Breast epithelium (tissue), 3 donors: ENCODE measurements at regions not wholly inside any gene's neighbourhood (a gene's known extent, or its start where the extent isn't known, plus 50 kb on each side); places are given as distances from the start of the nearest gene placed in this dataset.

Experiments
- POLR2A ChIP-seq: fragments of 450-650 bp; IDR thresholded peaks from one replicate; pipeline ENCODE4 v1.6.1; 2016; ENCODE audit warnings: antibody characterized with exemption, mild to moderate bottlenecking, moderate library complexity
- POLR2AphosphoS5 ChIP-seq, 3 donors: sonication (generic); formaldehyde crosslinking; IDR thresholded peaks; one replicate each; pipeline ENCODE4 v1.6.1; 2017; ENCODE audit warnings: antibody characterized with exemption in 3 of 3
- TF ChIP-seq, protein P1 (sequence below), 3 donors: fragments of 450-650 bp; IDR thresholded peaks; one replicate each; pipeline ENCODE4 v1.5.1; 2016 to 2017; ENCODE audit warnings: antibody characterized with exemption in 3 of 3, mild to moderate bottlenecking in 3 of 3, moderate library complexity in 3 of 3

DNA sequence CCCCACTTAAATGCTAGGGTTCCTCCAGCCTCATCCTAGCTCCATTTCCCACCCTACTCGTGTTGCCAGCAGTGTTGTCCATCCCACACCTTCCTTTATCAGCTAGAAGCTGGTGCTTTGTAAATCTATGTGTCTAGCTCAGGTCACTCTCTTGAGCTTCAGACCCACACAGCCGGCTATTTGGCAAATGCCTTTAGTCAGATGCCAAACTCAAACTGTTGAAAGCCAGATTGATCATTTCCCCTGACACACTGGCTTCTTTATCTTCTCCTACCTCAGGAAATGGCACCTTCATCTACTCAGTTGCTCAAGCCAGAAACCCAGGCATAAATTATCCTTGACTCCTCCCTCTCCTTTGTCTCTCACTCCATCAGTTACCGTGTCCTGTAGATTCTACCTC is 61.5 kb upstream of the TPM1 start:
- TF ChIP-seq, protein P1, sequence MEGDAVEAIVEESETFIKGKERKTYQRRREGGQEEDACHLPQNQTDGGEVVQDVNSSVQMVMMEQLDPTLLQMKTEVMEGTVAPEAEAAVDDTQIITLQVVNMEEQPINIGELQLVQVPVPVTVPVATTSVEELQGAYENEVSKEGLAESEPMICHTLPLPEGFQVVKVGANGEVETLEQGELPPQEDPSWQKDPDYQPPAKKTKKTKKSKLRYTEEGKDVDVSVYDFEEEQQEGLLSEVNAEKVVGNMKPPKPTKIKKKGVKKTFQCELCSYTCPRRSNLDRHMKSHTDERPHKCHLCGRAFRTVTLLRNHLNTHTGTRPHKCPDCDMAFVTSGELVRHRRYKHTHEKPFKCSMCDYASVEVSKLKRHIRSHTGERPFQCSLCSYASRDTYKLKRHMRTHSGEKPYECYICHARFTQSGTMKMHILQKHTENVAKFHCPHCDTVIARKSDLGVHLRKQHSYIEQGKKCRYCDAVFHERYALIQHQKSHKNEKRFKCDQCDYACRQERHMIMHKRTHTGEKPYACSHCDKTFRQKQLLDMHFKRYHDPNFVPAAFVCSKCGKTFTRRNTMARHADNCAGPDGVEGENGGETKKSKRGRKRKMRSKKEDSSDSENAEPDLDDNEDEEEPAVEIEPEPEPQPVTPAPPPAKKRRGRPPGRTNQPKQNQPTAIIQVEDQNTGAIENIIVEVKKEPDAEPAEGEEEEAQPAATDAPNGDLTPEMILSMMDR (IDR thresholded peaks at IDR 0.05) = no peak
- TF ChIP-seq POLR2AphosphoS5 (IDR thresholded peaks at IDR 0.05) (no peak), POLR2A (no peak)
